Brain microvascular endothelial cell (primary cell): ENCODE measurements at regions not wholly inside any gene's neighbourhood (a gene's known extent, or its start where the extent isn't known, plus 50 kb on each side); places are given as distances from the start of the nearest gene placed in this dataset.

Experiments used
- DNase-seq: peaks from one replicate; pipeline ENCODE4 v3.0.0-alpha.2; 2020
- H3K27ac ChIP-seq: fragments of 250-450 bp; sonication (Bioruptor Pico); 2 replicates; pipeline ENCODE4 v1.5.1; 2020; ENCODE audit warnings: mild to moderate bottlenecking, moderate library complexity
- H3K27me3 ChIP-seq: fragments of 250-450 bp; sonication (Bioruptor Pico); replicated peaks from 2 replicates; pipeline ENCODE4 v1.5.1; 2020; ENCODE audit warnings: mild to moderate bottlenecking
- H3K36me3 ChIP-seq: fragments of 250-450 bp; sonication (Bioruptor Pico); replicated peaks from 2 replicates; pipeline ENCODE4 v1.5.1; 2020; ENCODE audit warnings: mild to moderate bottlenecking
- H3K4me3 ChIP-seq: 2 replicates; pipeline ENCODE4 v1.5.1; 2011; ENCODE audit warnings: low read depth, mild to moderate bottlenecking, control low read depth, low read length, moderate library complexity
- in situ Hi-C: cut with HindIII; loops from 2 replicates; pipeline ENCODE4 v1.10.0; 2017; ENCODE audit warnings: low sequenced_read_pairs, low pct_ligation_motif_present
- TF ChIP-seq, protein P1 (sequence below): IDR thresholded peaks from 2 replicates; pipeline ENCODE4 v1.5.1; 2011; ENCODE audit warnings: low read depth, mild to moderate bottlenecking, moderate library complexity, low read length, control low read depth, inconsistent platforms; ENCODE audit errors: missing control alignments

DNA sequence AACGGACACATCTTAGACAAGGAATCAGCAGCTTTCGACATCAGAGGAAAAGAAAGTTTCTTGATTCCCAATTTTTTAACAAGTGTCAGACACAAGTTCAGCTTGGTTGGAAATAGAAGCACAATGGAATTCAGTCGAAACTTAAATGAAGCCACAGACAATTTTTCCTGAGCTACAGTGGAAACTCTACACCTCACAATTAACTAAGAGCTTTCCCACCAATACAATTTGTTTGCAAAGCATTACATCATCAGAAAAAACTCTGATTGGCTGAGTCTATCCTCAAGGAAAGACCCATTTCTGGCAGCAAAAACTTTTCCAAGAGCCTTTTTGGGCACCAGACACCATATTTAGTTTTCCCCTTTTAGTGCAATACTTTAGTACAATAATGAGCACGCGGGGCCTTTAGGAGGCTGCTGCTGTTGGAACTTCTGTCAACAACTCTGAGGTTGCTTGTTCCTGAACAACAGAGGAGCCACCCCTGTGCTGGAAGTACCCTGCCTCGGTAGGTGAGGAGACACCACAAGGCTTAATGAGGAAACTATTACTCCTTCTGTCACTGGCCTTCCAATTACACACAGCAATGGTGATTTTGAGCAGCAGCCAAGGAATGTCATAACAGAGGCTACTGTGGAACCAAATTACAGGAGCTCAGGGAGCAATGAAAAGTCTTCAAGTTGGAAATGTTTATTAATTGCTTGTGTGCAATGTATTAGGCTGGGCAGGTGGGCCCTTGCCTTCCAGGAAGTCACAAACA, 61.9 kb upstream of the BARX2 start:
- Histone ChIP-seq H3K27ac (no peak overlapping the region), H3K4me3 (no peak overlapping the region), H3K36me3 (no peaks in the 10 kb centered on the region), H3K27me3 (no peaks in the 10 kb centered on the region)
- in situ Hi-C loops, result no loop called here
- DNase-seq, result no peak
- TF ChIP-seq, protein P1, sequence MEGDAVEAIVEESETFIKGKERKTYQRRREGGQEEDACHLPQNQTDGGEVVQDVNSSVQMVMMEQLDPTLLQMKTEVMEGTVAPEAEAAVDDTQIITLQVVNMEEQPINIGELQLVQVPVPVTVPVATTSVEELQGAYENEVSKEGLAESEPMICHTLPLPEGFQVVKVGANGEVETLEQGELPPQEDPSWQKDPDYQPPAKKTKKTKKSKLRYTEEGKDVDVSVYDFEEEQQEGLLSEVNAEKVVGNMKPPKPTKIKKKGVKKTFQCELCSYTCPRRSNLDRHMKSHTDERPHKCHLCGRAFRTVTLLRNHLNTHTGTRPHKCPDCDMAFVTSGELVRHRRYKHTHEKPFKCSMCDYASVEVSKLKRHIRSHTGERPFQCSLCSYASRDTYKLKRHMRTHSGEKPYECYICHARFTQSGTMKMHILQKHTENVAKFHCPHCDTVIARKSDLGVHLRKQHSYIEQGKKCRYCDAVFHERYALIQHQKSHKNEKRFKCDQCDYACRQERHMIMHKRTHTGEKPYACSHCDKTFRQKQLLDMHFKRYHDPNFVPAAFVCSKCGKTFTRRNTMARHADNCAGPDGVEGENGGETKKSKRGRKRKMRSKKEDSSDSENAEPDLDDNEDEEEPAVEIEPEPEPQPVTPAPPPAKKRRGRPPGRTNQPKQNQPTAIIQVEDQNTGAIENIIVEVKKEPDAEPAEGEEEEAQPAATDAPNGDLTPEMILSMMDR, result no peak

GRCh38 chr11:129312730-129313503, 62.7 kb upstream of the BARX2 start:
- H3K36me3 ChIP-seq, result no peaks in the 10 kb centered on the region
- in situ Hi-C loops, result no loop called here
- H3K4me3 ChIP-seq, result peak overlapping the region; percentile 24
- H3K27ac ChIP-seq, result no peak overlapping the region
- no peaks in the 10 kb centered on the region for H3K27me3 ChIP-seq
- TF ChIP-seq, protein P1, result no peak
- DNase-seq, result peak; percentile 24

GRCh38 chr11:129308241-129308865, 67.3 kb upstream of the BARX2 start:
- TF ChIP-seq, protein P1, result no peak
- in situ Hi-C loops, result no loop called here
- Histone ChIP-seq H3K27me3 (no peaks in the 10 kb centered on the region), H3K27ac (no peak overlapping the region), H3K36me3 (no peaks in the 10 kb centered on the region), H3K4me3 (no peak overlapping the region)
- DNase-seq, result no peak

- Histone ChIP-seq H3K27me3 (no peaks in the 10 kb centered on the region), H3K27ac (no peak overlapping the region), H3K4me3 (no peak overlapping the region), H3K36me3 (no peaks in the 10 kb centered on the region)
- TF ChIP-seq, protein P1, result no peak
- in situ Hi-C loops, result no loop called here
- DNase-seq, result no peak
These were observed 68.5 kb upstream of the BARX2 start for GRCh38 chr11:129307162-129307561.

DNA sequence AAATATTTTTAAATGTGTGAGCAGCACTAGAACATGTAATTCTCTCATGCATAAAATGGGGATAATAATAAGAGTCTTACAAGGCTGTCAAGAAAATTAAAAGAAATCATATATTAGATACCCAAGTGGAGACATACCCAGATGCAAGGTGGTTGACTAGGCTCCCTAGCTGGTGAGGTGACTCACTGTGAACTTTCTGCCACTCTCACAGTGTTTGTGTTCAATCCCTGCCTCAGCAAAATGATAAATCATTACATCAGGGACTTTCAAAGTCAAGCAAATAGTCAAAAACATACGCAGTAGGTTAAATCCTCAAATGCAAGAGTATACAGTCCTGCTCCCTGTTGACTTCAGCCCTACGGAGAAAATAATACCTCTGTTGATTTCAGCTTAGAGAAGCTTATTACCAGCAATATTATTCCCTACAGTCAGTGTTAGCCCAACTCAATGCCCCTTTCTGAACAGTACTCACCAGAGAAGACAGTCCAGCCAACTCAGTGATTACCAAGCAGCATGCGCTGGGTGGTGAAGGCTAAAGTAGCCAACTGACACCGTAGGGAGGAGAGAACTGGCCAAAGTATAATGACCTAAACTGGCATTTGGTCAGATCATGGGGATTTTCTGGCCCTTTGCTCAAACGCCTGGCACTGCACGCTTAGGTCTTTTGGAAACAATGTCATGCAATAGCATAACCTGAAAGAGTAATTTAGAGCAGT, 73.1 kb upstream of the BARX2 start:
- no peak overlapping the region for H3K4me3 ChIP-seq
- TF ChIP-seq, protein P1, result no peak
- H3K36me3 ChIP-seq, result no peaks in the 10 kb centered on the region
- no peak for DNase-seq
- in situ Hi-C loops, result no loop called here
- H3K27me3 ChIP-seq, result no peaks in the 10 kb centered on the region
- H3K27ac ChIP-seq, result no peak overlapping the region
